OCI-LY7 (cell line): ENCODE measurements at regions not wholly inside any gene's neighbourhood (a gene's known extent, or its start where the extent isn't known, plus 50 kb on each side); places are given as distances from the start of the nearest gene placed in this dataset.

Experiments used
- CTCF ChIP-seq: fragments of 200-600 bp; sonication (generic); conservative IDR thresholded peaks from 2 replicates; pipeline ENCODE4 v1.5.1; 2014; ENCODE audit warnings: mild to moderate bottlenecking, antibody characterized with exemption, low read length, moderate library complexity, mixed read lengths
- EZH2phosphoT487 ChIP-seq: fragments of 200-600 bp; sonication (generic); IDR thresholded peaks from 2 replicates; pipeline ENCODE4 v1.6.1; 2018; ENCODE audit warnings: low read depth, borderline replicate concordance, mild to moderate bottlenecking, mixed run types, antibody characterized with exemption, low read length, moderate library complexity, mixed read lengths

- no peak for TF ChIP-seq CTCF
- no peak for TF ChIP-seq EZH2phosphoT487
Observed at GRCh38 chr1:115539061-115539460, 102.7 kb upstream of the VANGL1 start.
